ENCODE measurements at regions not wholly inside any gene's neighbourhood (a gene's known extent, or its start where the extent isn't known, plus 50 kb on each side); places are given as distances from the start of the nearest gene placed in this dataset.
"Not testable (repeated sequence)": the region's sequence is repeated elsewhere in the genome, so short reads cannot be mapped to it uniquely, and the experiment has no call there.

- not testable (repeated sequence) for TF ChIP-seq CTCF (IDR thresholded peaks at IDR 0.05; ENCODE audit: insufficient read depth, low read length, poor library complexity, severe bottlenecking); EZH2phosphoT487 (conservative IDR thresholded peaks at IDR 0.05; ENCODE audit: low read length)
Observed at GRCh38 chr18:41631723-41632285, 323.2 kb upstream of the PIK3C3 start.

All from SU-DHL-6 (cell line).